GM23338 (cell line): ENCODE measurements at regions not wholly inside any gene's neighbourhood (a gene's known extent, or its start where the extent isn't known, plus 50 kb on each side); places are given as distances from the start of the nearest gene placed in this dataset.

Experiments
- ATAC-seq: fragments of 200-7000 bp; cut with Tn5 transposase; 3 replicates; pipeline ENCODE4 v1.9.1; 2020
- DNase-seq: peaks from one replicate; pipeline ENCODE4 v3.0.0-alpha.2; 2015; ENCODE audit warnings: low spot score
- H2AFZ ChIP-seq: fragments of 200-600 bp; sonication (generic); 2 replicates; pipeline ENCODE4 v1.8.0; 2016; ENCODE audit warnings: antibody characterized with exemption, mild to moderate bottlenecking, moderate library complexity
- H3F3A ChIP-seq: fragments of 200-600 bp; sonication (generic); replicated peaks from 2 replicates; pipeline ENCODE4 v1.8.0; 2017; ENCODE audit warnings: antibody characterized with exemption, mixed run types, low read depth
- H3K27ac ChIP-seq: fragments of 200-600 bp; sonication (generic); 2 replicates; pipeline ENCODE4 v1.6.1; 2016; ENCODE audit warnings: low read depth
- H3K27me3 ChIP-seq: fragments of 200-600 bp; sonication (generic); 2 replicates; pipeline ENCODE4 v1.8.0; 2016; ENCODE audit warnings: mild to moderate bottlenecking, mixed run types, moderate library complexity; ENCODE audit not compliant: insufficient read depth
- H3K36me3 ChIP-seq: fragments of 200-600 bp; sonication (generic); 2 replicates; pipeline ENCODE4 v1.8.0; 2016; ENCODE audit warnings: mild to moderate bottlenecking; ENCODE audit not compliant: insufficient read depth
- H3K4me1 ChIP-seq: fragments of 200-600 bp; sonication (generic); 2 replicates; pipeline ENCODE4 v1.8.0; 2016; ENCODE audit warnings: mild to moderate bottlenecking, moderate library complexity; ENCODE audit not compliant: insufficient read depth
- H3K4me2 ChIP-seq: fragments of 200-600 bp; sonication (generic); 2 replicates; pipeline ENCODE4 v1.7.1; 2017; ENCODE audit warnings: mixed run types
- H3K4me3 ChIP-seq: fragments of 200-600 bp; sonication (generic); 2 replicates; pipeline ENCODE4 v1.6.1; 2016; ENCODE audit warnings: mixed run types
- H3K79me2 ChIP-seq: fragments of 200-600 bp; sonication (generic); replicated peaks from 2 replicates; pipeline ENCODE4 v1.8.0; 2017; ENCODE audit warnings: mild to moderate bottlenecking; ENCODE audit not compliant: insufficient read depth
- H3K9me2 ChIP-seq: fragments of 200-600 bp; sonication (generic); 2 replicates; pipeline ENCODE4 v1.8.0; 2017; ENCODE audit not compliant: insufficient read depth
- H4K20me1 ChIP-seq: fragments of 200-600 bp; sonication (generic); replicated peaks from 2 replicates; pipeline ENCODE4 v1.8.0; 2017; ENCODE audit warnings: mild to moderate bottlenecking; ENCODE audit not compliant: insufficient read depth
- H3K27ac Mint-ChIP-seq: 2 replicates; pipeline ENCODE4 v1.8.0; 2020; ENCODE audit warnings: inconsistent platforms, mild to moderate bottlenecking, moderate library complexity, mixed read lengths
- H3K27me3 Mint-ChIP-seq: 3 replicates; pipeline ENCODE4 v1.8.0; 2022; ENCODE audit warnings: low read depth, mild to moderate bottlenecking, moderate library complexity, mixed read lengths, inconsistent platforms; ENCODE audit not compliant: insufficient read depth, poor library complexity
- H3K36me3 Mint-ChIP-seq: 3 replicates; pipeline ENCODE4 v1.8.0; 2021; ENCODE audit warnings: low read depth, mild to moderate bottlenecking, inconsistent platforms, moderate library complexity, mixed read lengths
- H3K4me1 Mint-ChIP-seq: 3 replicates; pipeline ENCODE4 v1.8.0; 2020; ENCODE audit warnings: mild to moderate bottlenecking, inconsistent platforms, mixed read lengths
- H3K4me3 Mint-ChIP-seq: 3 replicates; pipeline ENCODE4 v1.8.0; 2021; ENCODE audit warnings: moderate library complexity, mild to moderate bottlenecking, inconsistent platforms, mixed read lengths
- H3K9me3 Mint-ChIP-seq: 3 replicates; pipeline ENCODE4 v1.8.0; 2020; ENCODE audit warnings: moderate library complexity, mild to moderate bottlenecking, inconsistent platforms, mixed read lengths
- CREB1 ChIP-seq: fragments of 250-450 bp; sonication (Bioruptor Pico); IDR thresholded peaks from 2 replicates; pipeline ENCODE4 v1.5.0; 2020; ENCODE audit warnings: low read depth, mild to moderate bottlenecking, moderate library complexity
- ETS1 ChIP-seq: IDR thresholded peaks from 2 replicates; pipeline ENCODE4 v1.6.1; 2016; ENCODE audit warnings: antibody characterized with exemption
- EZH2phosphoT487 ChIP-seq: fragments of 200-600 bp; sonication (generic); IDR thresholded peaks from one replicate; pipeline ENCODE4 v1.8.1; 2018; ENCODE audit warnings: antibody characterized with exemption; ENCODE audit not compliant: unreplicated experiment
- NANOG ChIP-seq: IDR thresholded peaks from 2 replicates; pipeline ENCODE4 v1.6.1; 2016; ENCODE audit warnings: antibody characterized with exemption, borderline replicate concordance
- POLR2AphosphoS5 ChIP-seq: IDR thresholded peaks from 2 replicates; pipeline ENCODE4 v1.6.1; 2016; ENCODE audit warnings: antibody characterized with exemption, low read depth
- ZNF114 ChIP-seq: fragments of 250-450 bp; sonication (Bioruptor Pico); IDR thresholded peaks from 2 replicates; pipeline ENCODE4 v1.5.0; 2020; ENCODE audit warnings: mild to moderate bottlenecking, moderate library complexity
- ZNF462 ChIP-seq: fragments of 250-450 bp; sonication (Bioruptor Pico); IDR thresholded peaks from 2 replicates; pipeline ENCODE4 v1.5.0; 2020; ENCODE audit warnings: mild to moderate bottlenecking, moderate library complexity

- no peak for TF ChIP-seq ZNF462
Measured at GRCh38 chr1:31487721-31488293, 74.8 kb downstream of the SERINC2 start (continued).

DNA sequence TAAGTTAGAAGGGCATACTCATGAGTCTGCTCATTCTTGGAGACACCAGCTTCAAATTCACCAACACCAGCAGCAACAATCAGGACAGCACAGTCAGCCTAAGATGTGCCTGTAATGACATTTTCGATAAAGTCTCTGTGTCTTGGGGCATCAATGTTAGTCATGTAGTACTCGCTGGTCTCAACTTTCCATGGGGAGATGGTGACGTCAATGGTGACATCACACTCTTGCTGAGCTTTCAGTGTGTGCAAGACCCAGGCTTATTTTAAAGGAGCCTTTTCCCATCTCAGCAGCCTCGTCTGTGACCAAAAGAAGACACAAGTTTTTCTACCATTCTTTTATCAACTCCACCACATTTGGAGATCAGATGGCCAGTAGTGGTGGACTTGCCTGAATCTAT is 75.5 kb downstream of the SERINC2 start:
- no peak overlapping the region for H3K27ac ChIP-seq
- peaks cover 3% of the 10 kb centered on the region for H3K27me3 Mint-ChIP-seq
- H3F3A ChIP-seq: no peaks in the 10 kb centered on the region
- no peak overlapping the region for H3K4me3 ChIP-seq
- no peak overlapping the region for H3K4me3 Mint-ChIP-seq
- H3K36me3 ChIP-seq: no peaks in the 10 kb centered on the region
- ATAC-seq (no peak), DNase-seq (no peak)
- no peaks in the 10 kb centered on the region for H3K27me3 ChIP-seq
- H3K9me2 ChIP-seq: 0 out of 2 replicates have a peak, but pooled peaks cover 5% of the 10 kb centered on the region
- peaks cover 19% of the 10 kb centered on the region for H3K4me1 Mint-ChIP-seq
- no peak overlapping the region for H2AFZ ChIP-seq
- no peak overlapping the region for H3K27ac Mint-ChIP-seq
- peaks cover 27% of the 10 kb centered on the region for H3K4me1 ChIP-seq
- H3K79me2 ChIP-seq: no peaks in the 10 kb centered on the region
- H3K9me3 Mint-ChIP-seq: peaks cover 13% of the 10 kb centered on the region
- H4K20me1 ChIP-seq: no peaks in the 10 kb centered on the region
- H3K4me2 ChIP-seq: no peak overlapping the region
- no peaks in the 10 kb centered on the region for H3K36me3 Mint-ChIP-seq
- TF ChIP-seq ZNF114 (CRISPR knock-in tag) (no peak), NANOG (no peak), ZNF462 (no peak), CREB1 (CRISPR knock-in tag) (no peak), ETS1 (no peak), POLR2AphosphoS5 (no peak), EZH2phosphoT487 (no peak)
